ENCODE measurements at regions not wholly inside any gene's neighbourhood (a gene's known extent, or its start where the extent isn't known, plus 50 kb on each side); places are given as distances from the start of the nearest gene placed in this dataset.

DNA sequence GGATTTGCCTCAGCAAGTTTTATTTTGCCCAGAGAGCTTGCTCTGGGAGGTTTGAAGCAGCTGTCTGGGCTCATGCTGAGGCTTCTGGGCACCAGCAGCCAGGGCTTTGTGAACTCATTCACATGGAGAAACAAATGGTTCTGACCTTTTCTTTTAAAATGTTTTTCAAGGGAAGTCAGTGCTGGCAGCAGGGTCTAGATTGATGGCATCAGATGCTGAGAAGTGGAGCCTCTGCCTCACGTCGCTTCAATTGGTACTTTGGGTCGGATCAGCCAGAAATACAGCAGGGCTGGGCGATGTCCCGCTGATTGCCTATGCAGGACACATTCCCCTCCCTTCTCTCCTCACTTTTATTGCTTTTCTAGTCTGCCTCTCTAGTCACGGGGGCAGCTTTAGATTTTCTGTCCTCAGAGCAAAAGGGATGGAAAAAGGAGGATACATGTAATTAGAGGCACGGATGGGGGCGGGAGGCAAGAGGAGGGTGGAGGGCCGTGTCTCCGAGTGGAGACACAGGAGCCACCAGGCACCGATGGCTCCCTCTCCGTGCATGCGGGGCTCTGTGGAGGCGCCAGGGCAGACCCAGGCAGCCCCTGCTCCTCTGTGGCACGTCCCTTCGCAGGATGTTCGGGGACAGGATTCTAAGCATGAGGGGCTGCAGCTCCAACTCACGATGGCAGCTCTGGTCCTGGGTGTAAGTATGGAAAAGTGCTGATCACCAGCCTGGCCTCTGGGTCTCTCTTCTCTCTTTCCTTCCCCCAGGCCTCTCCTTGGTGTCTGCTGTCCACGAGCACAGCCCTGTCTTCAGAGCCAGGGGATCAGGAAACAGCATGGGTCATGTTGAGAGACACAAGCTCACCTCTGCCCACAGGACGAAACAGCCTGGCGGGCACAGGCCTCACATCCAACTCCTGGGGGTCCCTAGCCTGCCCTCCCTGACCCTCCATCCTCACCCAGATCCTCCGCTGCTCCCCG lies 116.1 kb downstream of the FAM43A start:
- FAIRE-seq (no peak), DNase-seq (ENCODE audit: low spot score) (no peak)

DNA sequence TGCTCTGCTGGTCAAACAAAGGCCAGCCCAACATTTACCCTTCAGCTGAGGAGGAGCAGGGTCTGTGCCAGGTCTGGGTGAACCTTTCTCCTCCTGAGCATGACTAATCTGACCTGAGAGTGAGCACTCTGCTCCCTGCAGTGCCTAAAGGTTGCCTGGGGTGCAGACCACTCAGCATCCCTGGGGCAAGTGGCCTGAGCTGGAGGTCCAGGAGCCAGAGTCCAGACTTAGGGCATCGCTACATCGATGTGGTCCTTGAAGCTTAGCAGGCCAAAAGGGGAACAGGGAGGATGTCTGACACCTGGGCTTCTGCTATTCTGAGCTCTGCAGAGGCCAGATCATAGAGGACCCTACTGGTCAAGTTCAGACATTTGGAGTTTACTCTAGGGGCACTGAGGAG lies 119.1 kb downstream of the FAM43A start:
- FAIRE-seq: no peak
- no peak for DNase-seq (ENCODE audit: low spot score)

DNA sequence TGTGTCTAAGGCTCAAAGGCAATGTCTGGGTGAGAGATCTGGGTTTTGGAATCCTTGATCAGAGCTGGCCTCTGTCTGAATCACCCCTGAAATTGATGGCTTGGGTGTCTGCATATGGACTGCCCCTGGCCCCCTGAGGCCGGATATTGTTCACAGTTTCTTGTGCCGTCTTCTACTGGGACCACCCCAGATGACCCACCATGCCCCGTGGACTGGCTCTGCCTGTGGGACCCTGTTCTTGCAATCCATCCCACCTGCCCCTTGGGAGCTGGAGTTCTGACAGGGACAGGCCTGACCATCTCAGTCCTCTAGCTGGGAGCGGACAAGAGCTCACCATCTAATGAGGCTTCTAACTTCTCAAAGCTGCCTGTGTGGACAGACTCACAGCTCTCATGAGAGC lies 119.9 kb downstream of the FAM43A start:
- DNase-seq (ENCODE audit: low spot score) (no peak), FAIRE-seq (no peak)

DNA sequence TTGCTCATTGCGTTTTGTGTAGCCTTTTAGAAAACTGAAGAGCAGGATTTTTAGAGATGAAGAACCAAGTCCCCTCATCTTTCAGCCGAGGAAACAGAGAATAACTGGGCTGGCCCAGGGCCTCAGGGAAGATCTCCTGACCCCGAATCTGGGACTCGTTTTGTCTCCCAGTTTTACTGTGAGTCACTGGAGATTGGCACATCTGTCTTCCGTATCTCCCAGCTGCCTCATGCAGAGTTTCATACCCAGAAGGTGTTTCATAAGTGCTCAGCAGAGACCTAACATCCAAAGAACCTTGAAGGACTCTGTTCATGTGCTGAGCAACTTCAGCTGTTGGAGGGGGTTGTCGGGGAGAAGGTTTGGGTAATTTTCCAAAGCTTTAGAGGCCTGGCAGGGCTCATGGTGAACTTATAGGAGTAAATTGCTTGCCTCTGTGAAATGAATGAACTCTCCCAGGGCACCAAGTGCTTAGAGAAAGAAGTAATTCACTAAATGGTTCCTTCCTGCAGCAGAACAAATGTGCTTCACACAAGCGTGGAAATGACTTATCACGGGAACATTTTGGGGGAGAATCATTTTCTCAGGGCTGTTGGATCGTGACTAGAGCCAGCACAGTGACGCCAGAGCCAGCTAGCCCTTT lies 121.4 kb downstream of the FAM43A start:
- FAIRE-seq: no peak
- no peak for DNase-seq (ENCODE audit: low spot score)

DNA sequence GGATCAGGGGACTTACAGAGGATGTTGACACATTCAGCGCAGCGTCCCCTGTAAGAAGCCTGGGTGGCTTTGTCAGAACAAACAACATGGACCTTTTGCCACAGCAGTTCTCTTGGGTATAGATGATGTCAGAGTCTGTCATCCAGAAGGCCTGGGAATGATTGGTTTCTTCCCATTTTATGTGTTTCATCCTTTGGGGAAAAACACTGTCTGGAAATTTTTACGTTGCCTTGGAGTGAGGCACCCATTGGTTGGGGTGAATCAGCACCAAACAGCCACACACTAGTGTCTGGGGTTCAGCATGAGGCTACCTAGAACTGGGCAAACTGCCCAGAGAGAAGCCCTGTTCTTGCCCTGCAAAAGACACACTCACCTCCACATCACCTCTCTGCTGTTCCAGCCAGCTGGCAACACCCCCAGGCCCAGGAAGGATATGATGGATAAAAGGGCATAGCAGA lies 123.0 kb downstream of the FAM43A start:
- FAIRE-seq: no peak
- DNase-seq (ENCODE audit: low spot score): peak; percentile 7

DNA sequence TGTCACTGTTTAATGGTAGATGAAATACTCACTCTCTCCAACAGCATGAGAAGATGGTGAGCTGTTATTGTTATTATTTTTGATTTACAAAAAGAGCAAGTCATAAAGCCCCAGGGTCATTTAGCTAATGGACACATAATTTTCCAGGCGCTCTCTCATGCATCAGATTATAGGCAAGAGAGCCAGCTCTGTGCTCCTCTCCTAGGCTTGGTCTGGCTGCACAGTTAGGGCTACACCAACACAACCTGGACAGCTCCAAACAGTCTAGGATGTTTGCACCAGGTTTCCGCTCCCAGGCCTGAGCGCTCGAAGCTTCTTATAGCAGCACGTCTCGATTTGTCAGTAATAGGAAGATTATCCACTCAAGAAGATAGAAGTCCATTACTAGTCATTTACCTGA lies 123.7 kb downstream of the FAM43A start:
- FAIRE-seq: no peak
- no peak for DNase-seq (ENCODE audit: low spot score)

DNA sequence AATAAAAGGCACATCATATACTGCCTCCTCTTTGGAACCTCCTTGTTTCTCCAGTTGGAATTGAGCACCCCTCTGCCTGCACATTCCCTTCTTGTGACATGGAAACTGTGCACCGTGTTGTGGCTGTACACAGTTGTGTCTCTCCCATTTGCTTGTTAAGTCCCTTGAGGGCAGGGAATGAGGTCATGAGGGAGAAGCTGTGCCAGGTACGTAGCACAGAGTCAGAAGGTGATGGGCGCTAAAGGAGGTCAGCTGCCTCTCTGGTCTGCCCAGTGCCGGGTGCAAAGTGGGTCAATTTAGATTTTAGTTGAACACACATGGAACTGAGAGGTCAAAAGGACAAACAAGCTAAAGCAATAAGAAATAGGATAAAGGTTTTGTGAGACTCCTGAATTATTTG lies 124.4 kb downstream of the FAM43A start:
- FAIRE-seq (no peak), DNase-seq (ENCODE audit: low spot score) (no peak)

DNA sequence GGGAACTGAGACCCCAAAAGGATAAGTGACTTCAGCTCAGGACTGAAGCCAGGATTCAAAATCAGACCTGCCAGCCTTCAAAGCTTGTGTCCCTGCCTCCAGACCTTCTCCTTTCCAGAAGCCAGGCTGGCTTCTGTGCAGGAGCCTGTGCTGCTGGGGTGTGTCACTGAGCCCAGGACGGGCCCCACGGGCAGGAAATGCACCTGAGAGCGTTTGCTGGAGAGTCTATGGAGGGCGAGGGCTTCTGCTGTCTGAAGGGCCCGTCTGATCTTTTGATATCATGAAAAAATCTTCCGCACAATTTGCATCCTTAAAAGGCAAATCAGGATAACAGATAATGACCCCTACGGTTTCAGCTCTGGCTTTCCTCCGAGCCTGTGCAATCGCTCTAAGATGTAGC lies 125.4 kb downstream of the FAM43A start:
- FAIRE-seq (no peak), DNase-seq (ENCODE audit: low spot score) (no peak)

DNA sequence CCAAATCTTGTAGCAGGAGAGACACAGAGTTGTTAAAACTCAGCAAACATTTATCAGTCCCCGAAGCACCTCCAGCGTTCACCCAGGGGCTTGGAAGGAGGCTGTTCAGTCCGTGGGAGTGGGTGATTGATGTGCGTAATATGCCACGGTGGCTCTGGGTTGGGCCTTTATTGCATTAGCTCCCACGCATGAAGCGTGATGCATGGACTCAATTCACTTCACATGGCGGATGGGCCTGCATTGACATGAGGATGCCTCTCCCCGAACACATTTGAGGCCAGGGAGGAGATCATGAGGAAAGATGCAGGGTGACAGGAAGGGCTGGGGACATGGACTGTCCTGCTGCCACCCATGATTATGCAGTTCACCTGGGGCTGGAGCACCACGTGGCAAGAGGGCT lies 126.5 kb downstream of the FAM43A start:
- DNase-seq (ENCODE audit: low spot score) (no peak), FAIRE-seq (no peak)

DNA sequence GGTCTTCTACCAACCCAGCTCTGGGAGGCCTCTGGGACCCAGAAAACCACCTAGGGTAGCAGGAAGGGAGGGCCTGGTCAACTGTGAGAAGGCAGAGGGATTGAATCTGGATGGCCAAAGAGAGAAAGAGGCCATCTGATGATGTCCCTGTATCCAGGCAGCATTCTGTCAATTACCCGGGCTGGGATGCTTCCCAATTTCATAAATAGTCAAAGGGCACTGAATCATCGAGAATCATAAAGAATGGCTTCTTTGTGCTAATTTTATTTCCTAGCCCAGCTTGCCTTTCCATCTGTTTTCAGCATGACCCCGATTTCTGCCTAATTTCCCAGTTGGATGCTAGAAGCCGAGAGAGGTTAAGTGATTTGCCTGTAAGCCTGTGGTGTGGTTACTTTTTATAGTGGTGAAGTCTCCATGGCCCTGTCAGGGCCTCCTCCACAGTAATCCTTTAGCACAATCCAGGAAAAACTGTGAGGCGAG lies 129.2 kb downstream of the FAM43A start:
- FAIRE-seq (no peak), DNase-seq (ENCODE audit: low spot score) (no peak)

DNA sequence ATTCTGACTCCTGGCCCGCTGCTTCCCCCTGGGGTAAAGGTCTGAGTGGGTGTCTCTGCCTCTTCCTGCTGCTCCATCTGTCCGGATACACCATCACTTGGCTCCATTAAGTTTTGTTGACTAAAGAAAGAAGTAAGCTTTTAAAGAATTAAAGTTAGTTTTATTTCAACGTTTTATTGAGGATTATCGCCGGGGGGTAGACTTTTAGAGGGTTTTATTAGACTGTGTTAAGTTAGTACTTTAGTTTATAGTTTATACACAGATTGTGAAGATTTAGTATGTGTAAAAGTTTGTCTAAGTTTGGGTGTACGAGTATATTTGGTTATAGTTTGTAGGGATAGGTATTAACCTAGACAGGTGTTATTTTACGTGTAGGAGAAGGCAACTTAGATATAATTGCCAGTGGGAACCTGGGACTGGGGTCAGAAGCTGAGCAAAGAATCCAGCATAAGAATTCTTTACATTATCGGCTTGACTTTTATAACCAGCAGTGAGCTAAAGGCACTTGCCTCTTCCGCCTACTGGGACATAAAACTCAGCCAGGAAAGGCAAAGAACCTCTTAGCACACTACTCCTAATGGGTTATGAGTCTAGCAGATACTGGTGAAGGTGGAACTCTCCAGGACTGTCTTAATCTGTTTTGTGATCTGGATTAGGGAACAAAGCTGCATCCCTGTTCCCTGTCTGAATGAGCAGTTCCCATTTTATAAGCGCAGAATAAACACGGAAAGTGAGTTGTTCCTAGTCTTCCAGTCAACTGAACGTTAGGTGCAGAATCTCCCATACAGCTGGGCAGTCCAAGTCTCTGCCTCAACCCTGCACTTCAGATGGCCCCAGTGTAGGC lies 131.3 kb downstream of the FAM43A start:
- DNase-seq (ENCODE audit: low spot score) (no peak), FAIRE-seq (no peak)

DNA sequence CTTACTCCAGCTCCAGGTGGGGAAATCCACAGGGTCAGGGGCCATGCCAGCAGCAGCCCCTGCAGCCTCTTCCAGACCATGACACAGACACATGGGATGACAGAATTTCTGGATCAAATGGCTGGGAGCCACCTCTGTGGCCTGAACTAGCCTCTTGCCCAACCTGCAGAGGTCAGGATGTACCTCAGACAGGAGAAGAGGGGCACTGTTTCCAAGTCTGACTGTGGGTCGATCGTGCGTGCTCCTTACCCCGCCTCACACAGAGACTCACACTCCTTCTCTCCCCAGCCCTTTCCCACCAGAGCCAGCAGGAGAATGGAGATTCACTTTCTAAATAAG lies 131.9 kb downstream of the FAM43A start:
- FAIRE-seq: no peak
- no peak for DNase-seq (ENCODE audit: low spot score)

DNA sequence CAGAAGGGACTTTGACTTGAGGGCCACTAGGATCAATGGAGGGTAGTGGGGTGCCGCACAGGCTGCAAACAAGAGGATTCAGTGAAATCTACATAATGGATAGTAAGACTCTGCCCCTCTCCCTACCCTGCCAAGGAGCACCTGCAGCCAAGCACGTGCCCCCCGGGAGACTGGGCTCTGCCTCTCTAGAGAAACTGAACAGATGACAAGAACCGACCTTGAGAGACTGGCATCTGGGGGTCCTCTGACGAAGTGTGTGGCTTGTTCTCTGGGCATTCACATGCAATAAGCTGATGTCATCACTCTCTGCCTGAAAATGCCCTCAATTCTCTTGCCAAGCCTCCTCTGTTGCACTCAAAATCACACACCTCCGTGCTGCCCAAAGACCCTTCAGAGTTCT lies 132.3 kb downstream of the FAM43A start:
- FAIRE-seq (no peak), DNase-seq (ENCODE audit: low spot score) (no peak)

DNA sequence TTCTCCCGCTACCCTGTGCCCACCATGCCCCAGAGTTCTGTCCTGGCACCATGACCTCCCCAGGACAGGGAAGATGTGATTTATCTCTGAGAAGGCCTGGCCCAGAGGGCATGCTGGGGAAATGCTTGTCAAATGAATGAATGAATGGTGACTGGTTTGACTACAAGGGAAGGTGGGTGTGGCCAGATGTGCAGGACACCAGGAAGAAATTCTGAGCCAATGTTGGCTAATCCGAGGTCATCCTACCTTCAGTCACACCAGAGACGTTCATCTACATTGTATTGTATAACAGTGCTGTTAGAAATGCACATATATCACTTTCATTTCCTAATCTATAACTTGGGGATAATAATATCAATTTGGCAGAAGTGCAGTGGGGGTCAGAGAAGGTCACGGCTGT lies 138.4 kb downstream of the FAM43A start:
- FAIRE-seq (no peak), DNase-seq (ENCODE audit: low spot score) (no peak)

DNA sequence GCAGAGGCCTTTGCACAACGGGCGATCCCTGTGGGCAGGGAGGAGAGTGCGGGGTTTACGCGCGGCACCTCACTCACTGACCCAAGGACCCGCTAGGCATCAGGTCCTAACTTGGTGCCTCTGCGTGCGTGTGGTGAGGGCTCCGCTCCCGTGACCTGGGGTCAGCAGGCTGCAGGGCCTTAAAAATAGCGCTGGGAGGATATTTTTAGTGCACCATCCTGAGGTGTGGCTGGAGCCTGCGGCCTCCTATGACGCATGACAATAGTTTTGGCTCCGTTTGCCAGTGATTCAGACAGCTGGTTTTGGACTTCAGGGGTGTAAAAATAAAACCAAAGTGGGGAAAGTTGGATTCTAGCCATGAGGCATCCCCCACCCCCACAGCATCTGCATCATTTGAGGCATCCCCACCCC lies 139.0 kb downstream of the FAM43A start:
- FAIRE-seq (no peak), DNase-seq (ENCODE audit: low spot score) (no peak)

DNA sequence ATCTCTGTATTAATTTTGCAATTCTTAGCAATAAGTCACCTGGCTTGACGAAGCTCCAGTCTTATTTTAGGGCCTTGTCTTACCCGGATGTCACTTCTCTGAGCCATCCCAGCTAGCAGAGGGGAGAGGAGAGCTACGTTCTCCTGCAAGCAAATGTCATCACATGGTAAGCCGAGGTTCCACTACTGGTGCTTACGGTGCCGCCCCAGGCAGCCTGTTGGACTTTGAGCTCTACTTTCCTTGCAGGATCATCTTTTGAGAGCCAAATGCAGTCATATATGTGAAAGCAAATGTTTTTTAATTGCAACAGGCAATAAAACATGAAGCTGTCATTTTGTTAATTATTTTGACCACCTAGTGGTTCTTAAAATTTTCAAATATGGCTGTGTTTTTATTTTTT lies 140.9 kb downstream of the FAM43A start:
- no peak for DNase-seq (ENCODE audit: low spot score)

DNA sequence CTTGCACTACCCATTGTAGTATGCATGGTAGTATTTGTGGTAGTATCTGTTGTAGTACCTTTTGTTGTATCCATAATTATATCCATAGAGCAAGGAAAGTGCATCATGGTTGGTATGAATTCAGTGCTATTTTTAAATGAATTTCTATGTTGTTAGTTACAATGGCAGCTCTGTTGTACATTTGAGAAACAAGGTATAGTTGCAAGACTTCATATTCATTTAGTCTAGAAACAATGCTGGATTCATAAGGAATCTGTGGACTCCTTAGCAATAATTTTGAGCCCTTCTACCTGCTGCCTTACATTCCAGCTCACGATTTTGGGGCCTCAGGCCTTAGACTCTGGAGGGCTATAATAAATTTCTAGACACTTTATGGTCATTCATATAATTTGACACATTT lies 141.8 kb downstream of the FAM43A start:
- DNase-seq (ENCODE audit: low spot score): no peak
- FAIRE-seq: no peak

More for the DNA sequence above, 140.9 kb downstream of the FAM43A start:
- no peak for FAIRE-seq

DNA sequence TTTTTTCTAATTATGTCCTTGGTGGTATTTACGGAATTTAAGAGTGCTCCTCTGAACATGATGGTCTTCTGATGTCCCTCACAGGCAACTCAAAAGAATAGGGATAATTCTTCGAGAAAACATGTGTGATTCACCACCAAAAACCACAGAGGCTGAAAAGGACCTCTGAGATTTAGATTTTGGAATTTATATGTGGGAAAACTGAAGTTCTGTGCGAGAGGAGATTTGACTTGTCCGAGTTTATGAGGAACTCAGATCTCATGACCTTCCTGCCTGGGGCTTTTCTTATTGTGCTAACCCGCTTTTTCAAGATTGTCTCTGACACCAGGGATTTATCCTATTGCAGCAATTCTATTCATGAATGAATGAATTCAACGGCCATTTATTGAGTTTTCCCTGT lies 142.4 kb downstream of the FAM43A start:
- no peak for FAIRE-seq
- no peak for DNase-seq (ENCODE audit: low spot score)

DNA sequence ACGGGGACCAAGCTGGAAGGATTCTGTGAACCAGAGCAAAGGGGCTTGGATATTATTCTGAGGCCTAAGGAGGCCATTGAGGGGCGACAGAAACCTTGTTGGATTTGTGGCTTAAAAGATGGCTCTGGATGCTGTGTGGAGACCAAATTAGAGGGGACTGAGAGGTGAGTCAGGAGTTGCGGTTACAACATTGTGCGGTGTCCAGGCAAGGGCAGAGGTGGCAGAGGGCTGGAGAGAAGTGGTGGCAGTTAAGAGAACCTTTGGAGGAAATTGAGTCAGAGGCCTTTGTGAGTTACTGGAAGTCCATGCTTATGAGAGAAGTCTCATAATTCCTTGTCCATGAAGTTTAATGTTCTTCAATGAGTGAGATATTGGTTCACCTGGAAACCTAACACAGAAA lies 143.2 kb downstream of the FAM43A start:
- DNase-seq (ENCODE audit: low spot score) (no peak), FAIRE-seq (no peak)

DNA sequence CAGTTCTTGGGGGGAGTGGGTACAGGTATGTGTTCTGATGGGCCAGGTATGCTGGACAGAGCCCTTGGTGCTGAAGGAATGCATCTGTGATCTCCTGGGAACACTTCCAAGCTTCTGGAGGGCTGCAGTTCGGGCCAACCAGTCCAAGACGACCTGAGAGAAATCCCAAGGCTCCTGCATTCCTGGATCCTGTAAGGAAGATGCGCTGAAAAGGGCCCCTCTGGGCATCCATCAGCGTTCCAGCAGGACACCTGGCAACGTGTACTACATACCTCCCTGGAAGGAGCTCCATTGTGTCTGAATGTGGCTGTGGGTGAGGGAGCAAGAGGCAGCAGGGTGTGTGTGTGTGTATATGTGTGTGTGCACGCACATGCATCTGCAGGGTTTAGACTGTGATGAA lies 144.7 kb downstream of the FAM43A start:
- DNase-seq (ENCODE audit: low spot score): no peak
- FAIRE-seq: no peak

DNA sequence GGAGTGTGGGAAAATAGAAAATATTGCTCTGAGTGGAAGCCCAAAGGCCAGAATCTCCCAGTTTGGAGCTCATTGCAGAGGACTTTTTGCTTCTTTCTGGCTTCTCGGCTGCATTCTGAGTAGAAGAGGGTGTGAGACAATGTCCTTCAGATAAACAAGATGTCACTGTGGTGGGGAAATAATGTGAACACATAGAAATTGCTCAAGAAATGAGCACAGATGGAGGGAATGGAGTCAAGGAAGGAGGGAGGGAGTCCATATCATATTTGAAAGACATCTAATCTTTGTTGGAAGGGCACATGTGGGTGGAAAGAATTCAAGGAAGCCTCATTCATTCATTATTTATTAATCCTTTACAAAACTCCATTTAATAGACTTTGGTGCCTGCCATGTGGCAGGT lies 145.3 kb downstream of the FAM43A start:
- FAIRE-seq (no peak), DNase-seq (ENCODE audit: low spot score) (no peak)

All from RCC 7860 (cell line).